ENCODE measurements at regions not wholly inside any gene's neighbourhood (a gene's known extent, or its start where the extent isn't known, plus 50 kb on each side); places are given as distances from the start of the nearest gene placed in this dataset.
"Not testable (repeated sequence)": the region's sequence is repeated elsewhere in the genome, so short reads cannot be mapped to it uniquely, and the experiment has no call there.

DNA sequence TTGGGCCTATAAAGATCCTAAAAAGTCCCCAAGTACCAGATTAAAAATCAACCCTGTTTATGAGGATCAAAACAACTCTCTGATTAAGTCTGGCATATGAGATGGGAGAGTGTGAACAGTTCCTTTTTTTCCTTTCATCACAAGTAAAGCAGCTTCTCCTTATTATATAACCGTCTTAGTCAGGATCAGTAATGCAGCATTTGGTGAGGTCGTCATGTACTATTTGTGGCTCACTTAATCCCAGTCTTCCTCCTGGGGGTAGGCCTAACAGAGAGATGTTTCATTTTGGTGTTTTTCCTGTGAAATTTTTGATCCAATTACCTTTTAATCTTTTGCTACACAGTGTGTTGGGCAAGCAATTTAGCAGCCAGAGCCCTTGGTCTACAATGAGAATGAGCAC, 333.1 kb upstream of the KCNMB2 start:
- DNase-seq: no peak

DNA sequence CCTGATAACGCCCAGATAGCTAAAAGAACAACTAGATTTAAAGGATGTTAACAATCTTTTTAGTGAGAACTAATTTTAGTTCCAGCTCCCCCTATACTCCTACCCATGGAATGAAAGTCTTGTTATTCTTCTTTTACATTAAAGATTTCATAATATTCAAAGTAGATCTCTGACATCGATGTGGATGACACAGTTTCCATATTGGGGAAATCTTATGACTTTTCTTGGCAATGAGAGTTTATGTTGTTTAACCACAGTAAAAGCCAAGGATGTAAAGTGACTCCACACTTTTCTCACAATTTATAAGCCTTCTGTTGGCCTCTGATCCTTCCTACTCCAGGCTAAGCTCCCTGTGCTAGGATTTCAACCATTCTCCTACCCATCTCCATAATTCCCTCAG, 332.6 kb upstream of the KCNMB2 start:
- DNase-seq: no peak

DNA sequence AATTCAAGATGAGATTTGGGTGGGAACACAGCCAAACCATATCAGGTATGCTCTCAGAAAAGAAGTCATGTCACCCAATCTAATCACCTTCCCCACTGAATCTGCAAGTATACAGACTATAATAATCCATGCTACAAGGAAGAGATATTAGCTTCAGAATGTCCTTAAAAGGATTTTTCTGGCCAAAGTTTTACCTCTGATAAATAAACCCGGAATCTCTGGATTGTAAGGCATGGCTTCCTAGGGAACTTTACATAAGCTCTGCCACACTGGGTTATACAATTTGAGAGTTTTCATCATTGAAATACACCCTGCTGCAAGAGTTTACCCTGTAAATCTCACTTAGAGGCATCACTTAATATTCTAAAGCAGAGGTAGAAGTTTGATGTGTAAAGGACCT, 330.5 kb upstream of the KCNMB2 start:
- no peak for DNase-seq

DNA sequence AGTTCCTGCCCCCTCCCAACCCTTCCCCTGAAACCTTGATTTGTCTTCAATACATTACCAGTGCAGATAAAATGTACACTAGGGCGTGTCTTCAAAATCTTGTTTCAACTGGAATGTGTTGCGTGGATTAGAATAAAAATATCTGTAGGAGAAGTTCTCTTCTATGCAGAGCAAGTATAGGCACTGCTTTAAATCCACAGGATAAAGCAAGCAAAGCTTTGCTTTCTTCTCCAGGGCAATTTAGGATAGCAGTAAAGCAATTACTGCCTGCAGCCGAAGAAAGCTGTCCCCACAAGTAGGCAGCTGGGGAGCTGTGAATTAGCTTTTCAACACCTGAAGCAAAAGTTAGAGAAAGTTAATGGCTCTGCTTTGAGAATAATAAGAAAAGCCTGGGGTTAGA, 329.7 kb upstream of the KCNMB2 start:
- DNase-seq: no peak

DNA sequence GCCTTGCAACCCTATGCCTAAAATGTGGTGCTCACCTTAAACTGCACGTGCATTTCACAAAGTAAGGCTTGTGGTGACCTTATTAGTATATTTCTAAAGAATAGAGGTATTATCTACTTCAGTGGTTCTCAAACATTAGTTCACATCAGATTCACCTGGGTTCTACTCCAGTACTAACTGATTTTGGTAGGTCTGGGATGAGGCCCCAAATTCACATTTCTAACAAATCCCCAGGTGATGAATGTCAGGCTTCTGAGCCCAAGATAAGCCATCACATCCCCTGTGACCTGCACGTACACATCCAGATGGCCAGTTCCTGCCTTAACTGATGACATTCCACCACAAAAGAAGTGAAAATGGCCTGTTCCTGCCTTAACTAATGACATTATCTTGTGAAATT, 329.1 kb upstream of the KCNMB2 start:
- DNase-seq: not testable (repeated sequence)

DNA sequence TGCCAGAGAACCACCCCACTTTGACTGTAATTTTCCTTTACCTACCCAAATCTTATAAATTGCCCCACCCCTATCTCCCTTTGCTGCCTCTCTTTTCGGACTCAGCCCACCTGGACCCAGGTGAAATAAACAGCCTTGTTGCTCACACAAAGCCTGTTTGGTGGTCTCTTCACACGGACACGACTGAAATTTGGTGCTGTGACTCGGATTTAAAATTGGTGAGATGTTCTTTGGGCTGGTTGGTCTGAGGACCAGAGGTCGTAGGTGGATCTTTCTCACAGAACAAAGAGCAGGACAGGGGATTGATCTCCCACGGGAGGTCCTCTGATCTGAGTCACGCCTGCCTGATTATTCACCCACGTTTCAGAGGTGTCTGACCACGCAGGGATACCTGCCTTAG, 328.6 kb upstream of the KCNMB2 start:
- DNase-seq: not testable (repeated sequence)

DNA sequence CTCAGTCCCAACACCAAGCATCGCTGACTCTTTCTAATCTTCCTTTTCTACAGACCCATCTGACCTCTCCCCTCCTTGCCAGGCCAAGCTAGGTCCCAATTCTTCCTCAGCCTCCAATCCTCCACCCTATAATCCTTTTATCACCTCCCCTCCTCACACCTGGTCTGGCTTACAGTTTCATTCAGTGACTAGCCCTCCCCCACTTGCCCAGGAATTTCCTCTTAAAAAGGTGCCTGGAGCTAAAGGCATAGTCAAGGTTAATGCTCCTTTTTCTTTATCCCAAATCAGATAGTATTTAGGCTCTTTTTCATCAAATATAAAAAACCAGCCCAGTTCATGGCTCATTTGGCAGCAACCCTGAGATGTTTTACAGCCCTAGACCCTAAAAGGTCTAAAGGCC, 327.1 kb upstream of the KCNMB2 start:
- DNase-seq: not testable (repeated sequence)

DNA sequence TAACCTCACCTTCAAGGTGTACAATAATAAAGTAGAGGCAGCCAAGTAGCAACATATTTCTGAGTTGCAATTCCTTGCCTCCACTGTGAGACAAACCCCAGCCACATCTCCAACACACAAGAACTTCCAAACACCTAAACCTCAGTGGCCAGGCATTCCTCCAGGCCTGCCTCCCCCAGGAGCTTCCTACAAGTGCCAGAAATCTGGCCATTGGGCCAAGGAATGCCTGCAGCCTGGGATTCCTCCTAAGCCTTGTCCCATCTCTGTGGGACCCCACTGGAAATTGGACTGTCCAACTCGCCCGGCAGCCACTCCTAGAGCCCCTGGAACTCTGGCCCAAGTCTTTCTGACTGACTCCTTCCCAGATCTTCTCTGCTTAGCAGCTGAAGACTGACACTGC, 326.6 kb upstream of the KCNMB2 start:
- not testable (repeated sequence) for DNase-seq

DNA sequence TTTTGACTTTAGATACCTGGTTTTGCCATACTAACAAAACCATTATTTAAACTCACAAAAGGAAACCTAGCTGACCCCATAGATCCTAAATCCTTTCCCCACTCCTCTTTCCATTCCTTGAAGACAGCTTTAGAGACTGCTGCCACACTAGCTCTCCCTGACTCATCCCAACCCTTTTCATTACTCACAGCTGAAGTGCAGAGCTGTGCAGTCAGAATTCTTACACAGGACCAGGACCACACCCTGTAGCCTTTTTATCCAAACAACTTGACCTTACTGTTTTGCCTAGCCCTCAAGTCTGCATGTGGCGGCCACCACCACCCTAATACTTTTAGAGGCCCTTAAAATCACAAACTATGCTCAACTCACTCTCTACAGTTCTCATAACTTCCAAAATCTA, 325.1 kb upstream of the KCNMB2 start:
- not testable (repeated sequence) for DNase-seq

DNA sequence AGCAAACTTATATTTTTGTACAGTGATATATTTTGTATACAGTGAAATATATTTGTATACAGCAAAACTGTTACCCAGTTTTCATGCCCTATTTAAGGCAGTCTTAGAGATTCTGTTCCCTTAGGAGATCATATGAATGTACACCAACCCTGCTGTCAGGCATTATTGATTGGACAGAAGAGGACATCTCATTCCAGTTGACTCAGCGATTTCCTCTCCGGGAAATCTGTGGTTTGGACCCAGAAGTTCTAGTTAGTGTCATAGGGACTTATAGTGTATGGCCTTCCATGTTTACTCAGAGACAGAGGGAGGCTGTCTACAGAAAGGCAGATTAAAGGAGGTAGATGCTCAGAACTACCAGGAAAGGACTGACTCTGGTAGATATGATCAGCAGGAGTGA, 318.8 kb upstream of the KCNMB2 start:
- no peak for DNase-seq

DNA sequence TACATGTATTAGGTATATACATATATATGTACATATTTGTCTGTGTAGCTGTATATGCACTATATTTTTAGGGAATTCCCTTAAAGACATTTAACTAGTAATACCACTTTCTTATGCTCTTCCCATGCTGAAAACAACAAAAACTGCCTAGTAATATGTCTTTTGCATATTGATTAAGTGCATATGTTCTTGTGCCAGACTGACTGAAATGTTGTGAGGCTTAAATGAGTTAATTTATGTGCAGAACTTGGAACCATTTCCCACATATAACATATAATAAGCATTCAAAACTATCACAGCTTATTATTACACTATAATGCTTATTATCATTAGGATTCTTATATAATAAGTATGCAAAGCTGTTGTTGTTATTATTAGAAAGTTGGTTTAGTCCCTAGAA, 318.0 kb upstream of the KCNMB2 start:
- no peak for DNase-seq

DNA sequence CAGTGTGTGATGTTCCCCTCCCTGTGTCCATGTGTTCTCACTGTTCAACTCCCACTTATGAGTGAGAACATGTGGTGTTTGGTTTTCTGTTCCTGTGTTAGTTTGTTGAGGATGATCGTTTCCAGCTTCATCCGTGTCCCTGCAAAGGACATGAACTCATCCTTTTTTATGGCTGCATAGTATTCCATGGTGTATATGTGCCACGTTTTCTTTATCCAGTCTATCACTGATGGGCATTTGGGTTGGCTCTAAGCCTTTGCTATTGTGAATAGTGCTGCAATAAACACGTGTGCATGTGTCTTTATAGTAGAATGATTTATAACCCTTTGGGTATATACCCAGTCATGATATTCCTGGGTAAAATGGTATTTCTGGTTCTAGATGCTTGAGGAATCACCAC, 316.6 kb upstream of the KCNMB2 start:
- not testable (repeated sequence) for DNase-seq

DNA sequence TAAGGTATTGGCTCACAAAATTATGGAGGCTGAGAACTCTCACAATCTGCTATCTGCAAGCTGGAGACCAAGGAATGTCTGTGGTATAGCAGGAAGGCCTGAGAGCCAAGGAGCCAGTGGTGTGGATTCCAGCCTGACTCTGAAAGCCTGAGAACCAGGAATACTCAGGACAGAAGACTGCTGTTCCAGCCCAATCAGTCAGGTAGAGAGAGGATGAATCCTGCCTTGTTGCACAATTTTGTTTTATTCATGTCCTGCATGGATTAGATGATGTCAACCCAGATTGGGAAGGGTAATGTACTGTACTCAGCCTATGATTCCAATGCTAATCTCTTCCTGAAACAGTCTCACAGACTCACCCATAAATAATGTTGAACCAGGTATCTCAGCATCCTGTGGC, 312.4 kb upstream of the KCNMB2 start:
- no peak for DNase-seq

DNA sequence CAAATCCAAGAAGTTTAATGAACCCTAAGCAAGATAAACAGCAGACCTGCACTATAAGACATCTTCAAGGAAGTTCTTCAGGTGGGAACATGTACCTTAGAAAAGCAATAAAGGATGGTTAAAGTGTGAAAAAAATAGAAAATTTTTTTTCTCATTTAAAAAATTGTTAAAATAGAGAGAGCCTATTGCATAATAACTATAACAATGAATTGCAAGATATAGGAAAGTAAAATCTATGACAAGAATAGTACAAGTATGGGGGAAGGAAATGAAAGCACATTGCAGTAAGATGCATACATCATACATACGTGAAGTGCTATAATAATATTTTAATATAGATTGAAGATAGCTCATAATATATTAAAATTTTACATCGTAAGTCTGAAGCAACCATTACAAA, 310.1 kb upstream of the KCNMB2 start:
- no peak for DNase-seq

DNA sequence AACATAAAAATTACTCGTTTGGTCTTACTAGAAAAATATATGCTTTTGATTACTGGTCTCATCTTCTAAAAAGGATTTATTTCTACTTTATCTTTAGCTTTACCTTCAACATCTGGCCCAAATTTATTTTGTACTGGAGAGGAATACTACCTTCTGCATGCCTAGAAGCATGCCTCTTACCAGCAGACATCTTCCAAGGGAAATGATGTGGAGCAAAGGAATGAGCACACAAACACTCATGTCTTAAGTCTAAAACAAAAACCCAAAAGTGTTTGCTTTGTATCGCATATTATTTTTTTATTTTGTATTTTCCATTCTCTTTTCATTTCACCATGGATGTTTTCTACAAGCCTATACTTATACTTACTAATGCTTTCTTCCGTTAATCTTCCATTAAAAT, 304.6 kb upstream of the KCNMB2 start:
- no peak for DNase-seq

DNA sequence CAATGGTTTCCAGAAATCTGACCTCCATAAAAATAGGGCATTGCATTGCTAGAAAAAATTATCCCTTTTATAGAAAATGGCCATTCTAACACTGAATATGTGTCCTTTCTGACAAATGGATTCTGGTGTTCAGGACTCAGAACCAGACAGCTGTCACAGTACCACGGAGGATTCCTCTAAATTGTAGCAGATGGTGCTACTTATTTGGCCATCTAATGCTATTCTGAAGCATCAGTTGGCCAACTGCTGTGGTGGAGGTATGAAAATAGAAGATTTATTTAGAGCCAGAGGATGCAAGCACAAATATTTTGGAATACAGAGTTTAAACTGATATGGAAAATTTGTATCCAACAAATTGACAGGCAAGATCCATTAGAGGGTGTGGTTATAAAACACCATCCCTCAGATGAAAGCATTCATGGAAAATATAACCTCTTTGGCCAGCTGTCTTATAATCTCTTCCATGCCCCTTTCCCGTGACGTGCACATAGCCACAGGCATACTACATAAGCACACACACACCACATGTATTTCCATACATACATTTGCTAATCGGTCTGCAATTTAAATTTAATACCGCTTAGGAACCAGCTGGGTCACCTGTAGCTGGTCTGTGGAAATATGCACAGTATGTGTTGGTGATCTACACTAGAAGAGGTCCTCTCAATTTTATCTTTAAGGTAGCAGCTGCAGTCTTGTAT, 302.7 kb upstream of the KCNMB2 start:
- DNase-seq: no peak

DNA sequence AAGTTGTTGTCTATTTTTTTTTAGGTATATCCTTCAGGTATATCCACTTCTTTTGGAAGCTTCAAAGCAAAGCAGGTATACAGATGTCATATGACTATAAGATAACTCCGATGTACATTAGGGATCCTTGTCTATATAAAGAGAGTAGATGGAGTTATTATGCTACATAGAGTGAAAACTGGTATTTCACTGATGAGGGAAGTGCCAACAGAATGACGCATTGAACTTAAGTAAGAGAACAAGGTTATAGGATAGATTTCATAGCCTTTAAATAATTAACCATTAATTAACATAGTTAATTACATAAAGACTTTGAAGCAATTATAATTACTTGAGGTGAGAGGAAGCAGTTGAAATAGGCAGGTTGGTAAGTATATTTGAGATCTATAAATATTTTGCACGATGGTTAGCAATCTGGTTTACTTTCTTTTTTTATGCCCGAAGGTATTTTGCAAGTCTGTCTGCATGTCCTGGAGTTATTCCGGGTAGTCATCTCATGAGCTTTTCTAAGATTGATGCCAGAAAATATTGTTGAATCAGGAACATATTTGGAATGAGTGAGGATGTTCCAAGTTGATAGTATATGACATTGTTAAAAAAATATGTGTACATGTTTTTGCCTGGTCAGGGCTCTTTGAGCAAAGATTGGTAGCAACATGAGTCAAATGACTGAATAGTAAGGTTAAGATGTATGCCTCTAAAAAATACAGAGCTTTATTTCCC, 299.5 kb upstream of the KCNMB2 start:
- DNase-seq: no peak

DNA sequence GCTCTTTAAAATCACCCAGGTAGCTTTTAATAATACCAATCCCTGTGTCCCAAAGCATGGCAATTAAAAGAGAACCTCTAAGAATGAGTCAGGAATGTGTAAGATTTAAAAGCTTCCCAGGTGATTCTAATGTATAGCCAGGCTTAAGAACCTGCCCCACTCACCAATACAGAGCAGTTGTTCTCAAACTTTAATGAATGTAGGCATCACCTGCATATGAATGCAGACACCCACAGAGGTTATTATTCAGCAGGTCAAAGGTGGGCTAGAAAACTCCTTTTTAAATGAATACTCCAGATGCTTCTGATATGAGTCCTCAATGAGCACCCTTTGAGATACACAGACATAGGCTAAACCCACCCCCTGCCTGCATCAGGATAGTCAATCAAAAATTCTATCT, 298.1 kb upstream of the KCNMB2 start:
- no peak for DNase-seq

DNA sequence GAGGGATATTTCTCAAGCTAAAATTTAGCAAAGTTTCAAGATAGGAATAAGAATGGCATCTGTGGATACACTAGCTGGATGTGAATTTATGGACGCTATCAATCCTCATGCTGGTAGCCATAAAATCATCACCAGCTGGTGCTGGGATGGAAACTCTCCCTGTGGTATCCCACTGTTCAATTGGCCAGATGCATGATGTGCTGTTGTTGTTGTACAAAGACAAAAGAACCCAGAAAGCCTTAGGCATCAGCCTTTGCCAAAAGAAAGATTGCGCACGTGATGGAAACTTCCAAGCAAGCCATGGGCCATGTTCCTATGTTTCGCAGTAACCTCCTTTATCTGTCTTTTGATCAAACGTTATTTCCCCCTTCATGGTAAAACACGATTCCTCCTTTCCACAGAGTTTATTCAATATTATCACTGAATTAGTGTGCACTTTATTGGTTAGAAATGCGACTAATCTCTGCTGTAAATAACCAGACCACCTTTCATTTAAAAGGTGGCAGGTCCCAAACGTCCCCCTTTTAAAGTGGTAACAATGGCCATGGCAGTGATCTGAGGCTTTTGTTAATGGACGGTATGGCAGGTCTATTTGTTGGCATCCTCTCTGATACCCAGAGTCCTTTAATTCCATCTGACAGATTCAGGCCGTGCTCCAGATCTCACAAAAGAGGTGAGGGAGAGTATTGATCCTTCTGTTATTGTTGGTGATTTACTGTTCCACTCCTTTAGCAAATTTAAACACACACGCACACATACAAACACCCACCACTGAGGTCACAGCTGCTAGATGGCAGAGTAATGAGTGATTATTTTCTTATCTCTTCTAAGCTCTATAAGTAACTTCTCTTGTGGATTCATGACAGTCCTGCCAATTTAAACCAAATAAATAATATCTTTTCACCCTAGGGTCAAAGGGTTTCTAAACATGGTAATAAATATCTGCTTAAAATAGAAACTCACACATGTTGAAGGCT, 291.2 kb upstream of the KCNMB2 start:
- DNase-seq: no peak

DNA sequence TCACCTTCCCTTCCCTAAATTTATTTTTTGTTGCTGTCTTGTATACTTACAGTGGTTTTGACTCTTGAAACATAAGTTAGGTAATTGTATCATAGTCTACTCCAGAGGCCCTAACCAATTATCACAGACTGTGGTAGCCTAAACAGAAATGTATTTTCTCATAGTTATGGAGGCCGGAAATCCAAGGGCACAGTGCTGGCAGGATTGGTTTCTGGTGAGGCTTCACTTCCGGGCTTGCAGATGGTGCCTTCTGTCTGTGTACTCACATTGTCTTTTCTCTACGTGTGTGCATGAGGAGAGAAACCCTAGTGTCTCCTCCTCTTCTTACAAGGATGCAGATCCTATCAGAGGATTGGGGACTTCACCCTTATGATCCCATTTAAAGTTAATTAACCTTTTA, 290.2 kb upstream of the KCNMB2 start:
- no peak for DNase-seq

DNA sequence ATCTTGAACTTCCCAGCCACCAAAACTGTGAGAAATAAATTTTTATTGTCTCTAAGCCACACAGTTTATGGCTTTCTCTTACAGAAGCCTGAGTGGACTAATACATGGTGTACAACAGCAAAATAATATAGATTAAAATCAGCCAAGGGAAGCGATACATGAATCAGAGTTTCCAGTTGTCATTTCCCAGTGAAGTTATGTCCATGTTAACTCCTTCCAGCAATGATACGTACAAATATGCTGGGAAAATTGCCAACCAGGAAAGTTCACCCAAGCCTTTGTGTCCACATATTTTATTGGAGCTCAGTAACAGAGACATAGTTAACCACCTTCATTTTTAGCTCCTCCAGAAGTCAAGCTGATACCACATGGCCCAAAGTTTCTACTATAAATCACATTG, 280.9 kb upstream of the KCNMB2 start:
- no peak for DNase-seq

DNA sequence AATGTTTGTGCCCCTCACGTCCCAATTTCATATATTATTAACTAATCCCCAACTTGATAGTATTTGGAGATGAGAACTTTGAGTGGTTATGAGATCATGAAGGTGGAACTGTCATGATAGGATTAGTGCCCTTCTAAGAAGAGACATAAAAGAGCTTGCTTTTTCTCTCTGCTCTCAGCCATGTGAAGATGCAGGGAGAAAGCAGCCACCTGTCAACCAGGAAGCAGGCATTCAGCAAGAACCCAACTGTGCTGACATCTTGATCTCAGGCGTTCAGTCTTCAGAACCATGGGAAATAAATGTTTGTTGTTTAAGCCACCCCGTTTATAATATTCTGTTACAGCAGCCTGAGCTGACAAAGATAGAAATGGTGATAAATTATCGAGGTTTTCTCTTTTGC, 278.7 kb upstream of the KCNMB2 start:
- no peak for DNase-seq

DNA sequence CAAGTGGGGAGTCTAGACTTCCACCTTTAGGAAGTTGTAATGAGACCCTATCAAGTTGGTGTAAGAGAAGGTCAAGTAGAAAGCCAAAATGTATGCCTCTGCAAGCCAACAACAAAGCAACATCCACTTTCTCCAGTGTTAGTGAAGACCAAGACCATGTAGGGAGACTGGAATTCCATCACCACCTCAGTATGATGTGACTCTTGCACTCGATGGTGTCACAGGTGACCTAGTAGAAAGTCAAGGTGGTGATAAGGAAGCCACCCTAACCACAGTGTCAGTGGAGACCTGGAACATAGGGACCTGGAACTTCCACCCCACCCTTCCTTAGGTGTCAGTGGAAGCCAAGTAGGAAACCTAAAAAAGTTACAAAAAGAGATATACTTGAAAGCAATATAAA, 278.1 kb upstream of the KCNMB2 start:
- DNase-seq: no peak

DNA sequence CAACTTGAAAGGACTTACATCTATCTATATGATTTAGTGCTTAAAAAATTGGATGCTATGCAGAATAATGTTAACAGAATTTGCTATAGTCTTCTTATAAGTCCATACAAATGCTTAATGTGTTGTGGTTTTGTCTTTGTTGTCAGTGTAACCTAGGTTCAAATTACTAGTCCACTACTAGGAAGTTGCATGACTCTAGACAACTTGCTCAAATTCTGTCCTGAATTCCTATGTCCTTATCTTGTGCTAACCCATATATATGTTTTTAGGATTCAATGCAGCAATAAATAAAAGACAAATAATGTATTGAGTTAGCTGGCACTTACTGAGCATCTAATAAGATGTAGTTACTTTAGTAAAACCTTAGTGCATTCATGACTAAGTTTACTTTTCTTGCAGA, 276.5 kb upstream of the KCNMB2 start:
- DNase-seq: no peak

Data from stimulated activated CD4-positive, alpha-beta T cell treated with anti-CD3 and anti-CD28 coated beads, Interleukin-4, amount 100 ng/mL, for 1 hour (primary cell).